ENCODE measurements at regions not wholly inside any gene's neighbourhood (a gene's known extent, or its start where the extent isn't known, plus 50 kb on each side); places are given as distances from the start of the nearest gene placed in this dataset.

- TF ChIP-seq CTCF (optimal IDR thresholded peaks at IDR 0.05 in 1 of 3, IDR thresholded peaks at IDR 0.05 in 1 of 3, conservative IDR thresholded peaks at IDR 0.05 in 1 of 3; ENCODE audit: extremely low read depth in 1 of 3, insufficient read depth in 2 of 3, low read length in 3 of 3): no peak
- no peak for TF ChIP-seq EZH2 (IDR thresholded peaks at IDR 0.05; ENCODE audit: low read length)
These were observed 106.0 kb downstream of the BMS1 start for GRCh38 chr10:42888504-42889095.
